ENCODE measurements at regions not wholly inside any gene's neighbourhood (a gene's known extent, or its start where the extent isn't known, plus 50 kb on each side); places are given as distances from the start of the nearest gene placed in this dataset.

GRCh38 chr1:5473268-5473667, 519.0 kb downstream of the NPHP4 start:
- DNase-seq, result no peak
- no peak overlapping the region for H3K27ac ChIP-seq (ENCODE audit: low read length)
- H3K9me2 ChIP-seq (replicated peaks; ENCODE audit: low read length), result no peaks in the 10 kb centered on the region
- CTCF ChIA-PET, result no interaction called here
- no peak overlapping the region for H2AFZ ChIP-seq (ENCODE audit: low read length)
- H3K4me2 ChIP-seq (ENCODE audit: low read length), result no peak overlapping the region
- POLR2A ChIA-PET (ENCODE audit: unreplicated experiment), result no interaction called here
- no peaks in the 10 kb centered on the region for H3K79me2 ChIP-seq (ENCODE audit: low read length)
- no peaks in the 10 kb centered on the region for H3F3A ChIP-seq (ENCODE audit: low read length, unreplicated experiment)
- no peaks in the 10 kb centered on the region for H3K9me3 ChIP-seq (ENCODE audit: low read length)
- no peaks in the 10 kb centered on the region for H4K20me1 ChIP-seq (ENCODE audit: low read length)
- ATAC-seq, result no peak
- no TSS peak for BruUV-seq (replicated peaks)
- H3K27me3 ChIP-seq (ENCODE audit: low read length), result peaks cover 68% of the 10 kb centered on the region
- no peaks in the 10 kb centered on the region for H3K4me1 ChIP-seq (ENCODE audit: insufficient read depth, low read length)
- H3K36me3 ChIP-seq (ENCODE audit: low read depth, low read length), result no peaks in the 10 kb centered on the region
- no peak for TF ChIP-seq EZH2phosphoT487 (IDR thresholded peaks at IDR 0.05; ENCODE audit: borderline replicate concordance, low read length)
- H3K9ac ChIP-seq (ENCODE audit: low read length), result no peak overlapping the region
- intact Hi-C loops (cut with micrococcal nuclease), result no loop called here
- no peak overlapping the region for H3K4me3 ChIP-seq (ENCODE audit: low read length)

- Histone ChIP-seq H3K9ac (ENCODE audit: low read length) (no peak overlapping the region), H3K4me2 (ENCODE audit: low read length) (no peak overlapping the region), H3K36me3 (ENCODE audit: low read depth, low read length) (no peaks in the 10 kb centered on the region), H3K9me2 (replicated peaks; ENCODE audit: low read length) (no peaks in the 10 kb centered on the region), H3K79me2 (ENCODE audit: low read length) (no peaks in the 10 kb centered on the region), H3K9me3 (ENCODE audit: low read length) (no peaks in the 10 kb centered on the region), H3K4me1 (ENCODE audit: insufficient read depth, low read length) (no peaks in the 10 kb centered on the region), H4K20me1 (ENCODE audit: low read length) (no peaks in the 10 kb centered on the region), H3F3A (ENCODE audit: low read length, unreplicated experiment) (no peaks in the 10 kb centered on the region), H3K27ac (ENCODE audit: low read length) (no peak overlapping the region), H2AFZ (ENCODE audit: low read length) (no peak overlapping the region), H3K27me3 (ENCODE audit: low read length) (peaks cover 9% of the 10 kb centered on the region; the same call in 1 of the 2 replicates), H3K4me3 (ENCODE audit: low read length) (no peak overlapping the region)
- ATAC-seq, result no peak
- ChIA-PET CTCF (no interaction called here), POLR2A (ENCODE audit: unreplicated experiment) (no interaction called here)
- intact Hi-C loops (cut with micrococcal nuclease), result no loop called here
- no peak for DNase-seq
- no TSS peak for BruUV-seq (replicated peaks)
- TF ChIP-seq CTCF (conservative IDR thresholded peaks at IDR 0.05; ENCODE audit: low read depth, low read length) (no peak), EZH2 (IDR thresholded peaks at IDR 0.05; ENCODE audit: low read length, unreplicated experiment) (no peak), EZH2phosphoT487 (IDR thresholded peaks at IDR 0.05; ENCODE audit: borderline replicate concordance, low read length) (no peak)
Measured at GRCh38 chr1:5466487-5466886, 525.7 kb downstream of the NPHP4 start.

GRCh38 chr1:5465281-5465711, 526.9 kb downstream of the NPHP4 start:
- Histone ChIP-seq H3K79me2 (ENCODE audit: low read length) (no peaks in the 10 kb centered on the region), H3K4me2 (ENCODE audit: low read length) (no peak overlapping the region), H3K9me2 (replicated peaks; ENCODE audit: low read length) (no peaks in the 10 kb centered on the region), H4K20me1 (ENCODE audit: low read length) (no peaks in the 10 kb centered on the region), H3K36me3 (ENCODE audit: low read depth, low read length) (no peaks in the 10 kb centered on the region), H3F3A (ENCODE audit: low read length, unreplicated experiment) (no peaks in the 10 kb centered on the region), H2AFZ (ENCODE audit: low read length) (no peak overlapping the region), H3K4me1 (ENCODE audit: insufficient read depth, low read length) (no peaks in the 10 kb centered on the region), H3K9ac (ENCODE audit: low read length) (no peak overlapping the region), H3K27me3 (ENCODE audit: low read length) (peaks cover 13% of the 10 kb centered on the region; the same call in 1 of the 2 replicates), H3K27ac (ENCODE audit: low read length) (no peak overlapping the region), H3K4me3 (ENCODE audit: low read length) (no peak overlapping the region), H3K9me3 (ENCODE audit: low read length) (no peaks in the 10 kb centered on the region)
- CTCF ChIA-PET, result no interaction called here
- no TSS peak for BruUV-seq (replicated peaks)
- DNase-seq (no peak), ATAC-seq (no peak)
- POLR2A ChIA-PET (ENCODE audit: unreplicated experiment), result no interaction called here
- TF ChIP-seq CTCF (conservative IDR thresholded peaks at IDR 0.05; ENCODE audit: low read depth, low read length) (no peak), EZH2 (IDR thresholded peaks at IDR 0.05; ENCODE audit: low read length, unreplicated experiment) (no peak), EZH2phosphoT487 (IDR thresholded peaks at IDR 0.05; ENCODE audit: borderline replicate concordance, low read length) (no peak)
- intact Hi-C loops (cut with micrococcal nuclease), result no loop called here
